K562 (cell line): ENCODE measurements at regions not wholly inside any gene's neighbourhood (a gene's known extent, or its start where the extent isn't known, plus 50 kb on each side); places are given as distances from the start of the nearest gene placed in this dataset.

Experiments used
- ATAC-seq: fragments of 200-7000 bp; cut with Tn5 transposase; 3 replicates; pipeline ENCODE4 v1.9.1; 2020; ENCODE audit warnings: moderate library complexity
- BruUV-seq: library from RNA; stranded (reverse); fragments of 400-500 nt; replicated peaks from 2 replicates; lab custom pipeline; 2021; lab: Mats Ljungman, UMichigan
- CTCF ChIA-PET: fragments of 300-600 bp; formaldehyde crosslinking; extraction: SDS; loops from one replicate; lab custom pipeline; 2021; ENCODE audit warnings: low intra/inter-chr PET ratio; lab: Yijun Ruan, JAX
- POLR2A ChIA-PET: fragments of 300-600, 350-650 bp; sonication (Branson Sonifier 250); formaldehyde crosslinking; extraction: SDS; loops from one replicate; lab custom pipeline; 2021; ENCODE audit warnings: antibody characterized with exemption, inconsistent platforms; lab: Yijun Ruan, JAX
- DNase-seq, 4 experiments: peaks; one replicate each; pipeline versions ENCODE4 v3.0.0 to v3.0.0-alpha.2; 2011 to 2018; ENCODE audit warnings: low spot score in 3 of 4, mixed read lengths in 3 of 4; ENCODE audit errors: extremely low read depth in 1 of 4
- FAIRE-seq: peaks from 2 replicates; lab custom pipeline; 2011; peaks lifted over from hg19 to GRCh38; lab: Jason Lieb, UNC
- H2AFZ ChIP-seq: 2 replicates; pipeline ENCODE4 v1.6.0; 2011; ENCODE audit warnings: low read depth, low read length, control low read depth, inconsistent platforms
- H3K27ac ChIP-seq: fragments of 200-600 bp; 3 replicates; pipeline ENCODE4 v1.8.0; 2011; ENCODE audit warnings: low read depth, mild to moderate bottlenecking, control low read depth, inconsistent platforms, low read length, moderate library complexity, mixed read lengths; ENCODE audit errors: extremely low read depth
- H3K27me3 ChIP-seq, 2 experiments: fragments of 300-600 bp in 1 of 2; 2 replicates in 1 of 2; 3 replicates in 1 of 2; pipeline versions ENCODE4 v1.6.0 to v1.8.0; 2011; ENCODE audit warnings: inconsistent platforms in 2 of 2, low read length in 2 of 2, mild to moderate bottlenecking in 1 of 2, mixed read lengths in 1 of 2, moderate library complexity in 1 of 2; ENCODE audit not compliant: control insufficient read depth in 2 of 2, insufficient read depth in 2 of 2
- H3K36me3 ChIP-seq: fragments of 300-600 bp; 3 replicates; pipeline ENCODE4 v1.8.0; 2011; ENCODE audit warnings: mild to moderate bottlenecking, low read length, inconsistent platforms; ENCODE audit not compliant: control insufficient read depth, insufficient read depth
- H3K4me1 ChIP-seq, 2 experiments: fragments of 200-600 bp in 1 of 2; replicated peaks in 1 of 2; 2 replicates in 1 of 2; 3 replicates in 1 of 2; pipeline versions ENCODE4 v1.5.1 to v1.8.0; 2011; ENCODE audit warnings: inconsistent platforms in 2 of 2, low read length in 2 of 2, mild to moderate bottlenecking in 1 of 2, mixed read lengths in 1 of 2, moderate library complexity in 1 of 2; ENCODE audit not compliant: control insufficient read depth in 2 of 2, insufficient read depth in 2 of 2
- H3K4me2 ChIP-seq: 2 replicates; pipeline ENCODE4 v1.6.1; 2011; ENCODE audit warnings: low read length, control low read depth, inconsistent platforms, mixed read lengths; ENCODE audit not compliant: insufficient read depth
- H3K4me3 ChIP-seq: fragments of 200-600 bp; sonication (generic), shearing (Covaris generic); 2 replicates; pipeline ENCODE4 v1.5.1; 2016; ENCODE audit warnings: control low read depth, inconsistent platforms
- H3K79me2 ChIP-seq: fragments of 200-600 bp; 3 replicates; pipeline ENCODE4 v1.8.0; 2011; ENCODE audit warnings: low read length, inconsistent platforms; ENCODE audit not compliant: control insufficient read depth, insufficient read depth
- H3K9ac ChIP-seq, 2 experiments: 2 replicates each; pipeline versions ENCODE4 v1.6.0 to v1.6.1; 2011; ENCODE audit warnings: low read depth in 2 of 2, low read length in 2 of 2, control low read depth in 1 of 2, inconsistent platforms in 1 of 2, mild to moderate bottlenecking in 1 of 2, mixed read lengths in 1 of 2; ENCODE audit not compliant: insufficient read depth in 1 of 2
- H3K9me1 ChIP-seq: one replicate; pipeline ENCODE4 v1.6.0; 2011; ENCODE audit warnings: inconsistent platforms, mild to moderate bottlenecking, low read length, moderate library complexity; ENCODE audit not compliant: control insufficient read depth, insufficient read depth
- H3K9me3 ChIP-seq: replicated peaks from 2 replicates; pipeline ENCODE4 v1.5.1; 2011; ENCODE audit warnings: low read depth, low read length, inconsistent platforms; ENCODE audit not compliant: control insufficient read depth, insufficient read depth
- H4K20me1 ChIP-seq: replicated peaks from 2 replicates; pipeline ENCODE4 v1.6.1; 2011; ENCODE audit warnings: low read length, inconsistent platforms, mixed read lengths; ENCODE audit not compliant: control insufficient read depth, insufficient read depth
- ARHGAP35 ChIP-seq: fragments of 450-650 bp; IDR thresholded peaks from 2 replicates; pipeline ENCODE4 v1.6.1; 2018; ENCODE audit not compliant: partially characterized antibody
- BCOR ChIP-seq: fragments of 450-650 bp; IDR thresholded peaks from 2 replicates; pipeline ENCODE4 v1.6.1; 2016
- MCM7 ChIP-seq, 2 experiments: fragments of 450-650 bp; IDR thresholded peaks; 2 replicates each; pipeline ENCODE4 v1.6.1; 2016 to 2018
- NR1H2 ChIP-seq: sonication (generic); formaldehyde crosslinking; IDR thresholded peaks from 2 replicates; pipeline ENCODE4 v1.4.0; 2020; ENCODE audit warnings: mild to moderate bottlenecking, missing genetic modification reagents
- SIX5 ChIP-seq, 2 experiments: IDR thresholded peaks; 2 replicates each; pipeline ENCODE4 v1.6.1; 2011; ENCODE audit warnings: low read length in 2 of 2, borderline replicate concordance in 1 of 2, low read depth in 1 of 2, mild to moderate bottlenecking in 1 of 2, moderate library complexity in 1 of 2; ENCODE audit not compliant: insufficient read depth in 1 of 2
- SMAD1 ChIP-seq: fragments of 150-350 bp; IDR thresholded peaks from 2 replicates; pipeline ENCODE4 v1.6.1; 2014; ENCODE audit warnings: low read length, low read depth; ENCODE audit not compliant: partially characterized antibody
- STAT5A ChIP-seq: IDR thresholded peaks from 2 replicates; pipeline ENCODE4 v1.6.1; 2012; ENCODE audit warnings: low read length, inconsistent platforms, borderline replicate concordance
- XRCC3 ChIP-seq: fragments of 450-650 bp; IDR thresholded peaks from 2 replicates; pipeline ENCODE4 v1.6.1; 2017; ENCODE audit warnings: mild to moderate bottlenecking, moderate library complexity
- ZFP1 ChIP-seq: fragments of 450-650 bp; formaldehyde crosslinking; IDR thresholded peaks from 2 replicates; pipeline ENCODE4 v1.4.0; 2020; ENCODE audit warnings: mild to moderate bottlenecking, mixed read lengths
- ZNF77 ChIP-seq: fragments of 250-450 bp; sonication (Bioruptor Pico); IDR thresholded peaks from 2 replicates; pipeline ENCODE4 v1.5.0; 2020
- WGBS: fragments of 100-300 bp; shearing (Covaris generic); methylation state at CpG from one replicate; pipeline ENCODE4 v1.1.6; 2016; ENCODE audit warnings: low coverage, mixed read lengths; ENCODE audit not compliant: insufficient coverage; ENCODE audit errors: missing lambda C conversion rate; 5-methylcytosine and 5-hydroxymethylcytosine counted together
- in situ Hi-C: fragments of 300-500 bp; cut with MboI; formaldehyde crosslinking; loops from 4 replicates; pipeline ENCODE4 v1.15.0; 2018; ENCODE audit warnings: inconsistent platforms, mixed read lengths
- intact Hi-C: fragments of 100-400 bp; cut with micrococcal nuclease; formaldehyde crosslinking; loops from 2 replicates; pipeline ENCODE4 v1.14.2; 2022
- TF ChIP-seq, protein P1 (sequence below): fragments of 450-650 bp; IDR thresholded peaks from 2 replicates; pipeline ENCODE4 v1.6.1; 2016; ENCODE audit warnings: missing biosample characterization, missing genetic modification characterization
- TF ChIP-seq, protein P2 (sequence below): fragments of 250-450 bp; sonication (Bioruptor Pico); IDR thresholded peaks from 2 replicates; pipeline ENCODE4 v1.5.0; 2021; ENCODE audit warnings: mild to moderate bottlenecking, moderate library complexity
- TF ChIP-seq, protein P3 (sequence below): sonication (generic); formaldehyde crosslinking; IDR thresholded peaks from 2 replicates; pipeline ENCODE4 v1.8.0; 2022; ENCODE audit warnings: missing genetic modification reagents, mild to moderate bottlenecking, borderline replicate concordance
- TF ChIP-seq, protein P4 (sequence below): fragments of 250-450 bp; sonication (Bioruptor Pico); IDR thresholded peaks from 2 replicates; pipeline ENCODE4 v1.5.0; 2021

DNA sequence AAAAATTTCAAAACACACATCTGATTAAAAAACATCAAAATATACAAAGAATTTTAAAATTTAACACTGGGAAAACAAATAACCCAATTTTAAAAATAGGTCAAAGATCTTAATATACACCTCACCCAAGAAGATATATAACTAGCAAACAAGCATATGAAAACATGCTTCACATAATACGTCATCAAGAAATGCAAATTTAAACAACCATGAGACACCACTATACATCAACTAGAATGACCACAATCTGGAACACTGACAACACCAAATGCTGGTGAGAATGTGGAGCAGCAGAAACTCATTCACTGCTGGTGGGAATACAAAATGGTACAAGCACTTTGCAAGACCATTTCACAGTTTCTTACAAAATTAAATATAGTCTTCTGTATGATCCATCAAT lies 498.4 kb downstream of the IPMK start:
- WGBS = 0% methylated on average over 1 of the region's 1 CpG
- FAIRE-seq (no peak), DNase-seq (no peak), ATAC-seq (no peak)
- Histone ChIP-seq H3K9ac (no peak overlapping the region), H4K20me1 (no peaks in the 10 kb centered on the region), H3K4me2 (no peak overlapping the region), H3K9me3 (no peaks in the 10 kb centered on the region), H2AFZ (no peak overlapping the region), H3K9me1 (no peaks in the 10 kb centered on the region), H3K27me3 (no peaks in the 10 kb centered on the region), H3K27ac (no peak overlapping the region), H3K79me2 (no peaks in the 10 kb centered on the region), H3K4me1 (no peaks in the 10 kb centered on the region), H3K4me3 (no peak overlapping the region), H3K36me3 (no peaks in the 10 kb centered on the region)
- ChIA-PET CTCF (no interaction called here), POLR2A (no interaction called here)
- intact Hi-C loops = no loop called here
- TF ChIP-seq, protein P1, sequence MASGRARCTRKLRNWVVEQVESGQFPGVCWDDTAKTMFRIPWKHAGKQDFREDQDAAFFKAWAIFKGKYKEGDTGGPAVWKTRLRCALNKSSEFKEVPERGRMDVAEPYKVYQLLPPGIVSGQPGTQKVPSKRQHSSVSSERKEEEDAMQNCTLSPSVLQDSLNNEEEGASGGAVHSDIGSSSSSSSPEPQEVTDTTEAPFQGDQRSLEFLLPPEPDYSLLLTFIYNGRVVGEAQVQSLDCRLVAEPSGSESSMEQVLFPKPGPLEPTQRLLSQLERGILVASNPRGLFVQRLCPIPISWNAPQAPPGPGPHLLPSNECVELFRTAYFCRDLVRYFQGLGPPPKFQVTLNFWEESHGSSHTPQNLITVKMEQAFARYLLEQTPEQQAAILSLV (tag) = no peak
- TF ChIP-seq NR1H2 (CRISPR knock-in tag) (no peak), SIX5 (IDR thresholded peaks at IDR 0.05; ENCODE audit: borderline replicate concordance in 1 of 2, insufficient read depth in 1 of 2, low read depth in 1 of 2, low read length in 2 of 2) (no peak), STAT5A (no peak), SMAD1 (no peak), ZFP1 (CRISPR knock-in tag) (no peak), ZNF77 (no peak), MCM7 (IDR thresholded peaks at IDR 0.05) (no peak), BCOR (no peak), ARHGAP35 (no peak), XRCC3 (no peak)
- TF ChIP-seq, protein P2, sequence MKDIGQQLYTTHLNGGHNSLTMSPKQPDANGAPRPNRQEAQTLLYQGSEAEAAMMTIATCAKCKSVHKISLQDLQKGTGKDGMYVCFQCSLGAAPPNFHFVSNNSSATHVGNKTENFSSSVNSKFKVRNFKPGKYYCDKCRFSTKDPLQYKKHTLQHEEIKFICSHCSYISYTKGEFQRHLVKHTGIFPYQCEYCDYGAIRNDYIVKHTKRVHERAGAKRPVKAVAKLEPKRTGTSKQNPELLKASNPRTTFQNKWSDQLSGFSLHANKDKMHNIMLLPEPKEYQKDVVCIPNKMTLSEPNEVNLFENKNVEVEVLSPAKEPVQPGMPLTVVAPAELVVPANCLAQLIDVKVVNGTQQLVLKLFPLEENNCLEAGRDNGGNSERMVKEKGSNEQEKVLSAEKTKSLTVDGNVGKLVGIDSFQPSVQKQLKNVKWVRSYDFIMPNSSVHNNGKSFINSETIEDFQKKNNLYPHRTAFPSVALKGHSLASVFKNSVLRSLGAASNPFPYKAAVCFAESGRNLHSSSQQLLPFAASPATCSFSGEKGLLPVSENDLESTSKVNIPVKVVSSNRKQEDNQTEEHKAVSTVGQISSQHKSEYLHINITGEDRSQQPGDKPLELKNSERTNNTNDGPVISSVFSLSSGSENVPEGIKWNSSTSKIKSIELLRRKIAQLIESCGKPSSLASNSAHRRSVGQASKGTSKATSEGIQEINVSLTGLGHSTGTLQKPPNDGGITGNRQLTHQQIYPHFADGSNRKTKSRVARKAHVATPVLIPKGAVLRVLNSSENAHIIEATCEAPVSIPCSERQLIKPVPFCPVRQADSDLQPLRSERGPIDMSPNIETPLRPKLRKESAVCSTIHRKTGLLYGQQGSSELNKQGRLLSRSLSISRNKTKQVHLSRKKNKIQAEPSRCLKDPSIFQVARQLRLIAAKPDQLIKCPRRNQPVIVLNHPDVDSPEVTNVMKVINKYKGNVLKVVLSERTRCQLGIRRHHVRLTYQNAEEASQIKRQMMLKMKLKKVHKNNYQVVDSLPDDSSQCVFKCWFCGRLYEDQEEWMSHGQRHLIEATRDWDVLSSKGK = no peak
- TF ChIP-seq, protein P3, sequence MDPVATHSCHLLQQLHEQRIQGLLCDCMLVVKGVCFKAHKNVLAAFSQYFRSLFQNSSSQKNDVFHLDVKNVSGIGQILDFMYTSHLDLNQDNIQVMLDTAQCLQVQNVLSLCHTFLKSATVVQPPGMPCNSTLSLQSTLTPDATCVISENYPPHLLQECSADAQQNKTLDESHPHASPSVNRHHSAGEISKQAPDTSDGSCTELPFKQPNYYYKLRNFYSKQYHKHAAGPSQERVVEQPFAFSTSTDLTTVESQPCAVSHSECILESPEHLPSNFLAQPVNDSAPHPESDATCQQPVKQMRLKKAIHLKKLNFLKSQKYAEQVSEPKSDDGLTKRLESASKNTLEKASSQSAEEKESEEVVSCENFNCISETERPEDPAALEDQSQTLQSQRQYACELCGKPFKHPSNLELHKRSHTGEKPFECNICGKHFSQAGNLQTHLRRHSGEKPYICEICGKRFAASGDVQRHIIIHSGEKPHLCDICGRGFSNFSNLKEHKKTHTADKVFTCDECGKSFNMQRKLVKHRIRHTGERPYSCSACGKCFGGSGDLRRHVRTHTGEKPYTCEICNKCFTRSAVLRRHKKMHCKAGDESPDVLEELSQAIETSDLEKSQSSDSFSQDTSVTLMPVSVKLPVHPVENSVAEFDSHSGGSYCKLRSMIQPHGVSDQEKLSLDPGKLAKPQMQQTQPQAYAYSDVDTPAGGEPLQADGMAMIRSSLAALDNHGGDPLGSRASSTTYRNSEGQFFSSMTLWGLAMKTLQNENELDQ (CRISPR knock-in tag) = no peak
- TF ChIP-seq, protein P4, sequence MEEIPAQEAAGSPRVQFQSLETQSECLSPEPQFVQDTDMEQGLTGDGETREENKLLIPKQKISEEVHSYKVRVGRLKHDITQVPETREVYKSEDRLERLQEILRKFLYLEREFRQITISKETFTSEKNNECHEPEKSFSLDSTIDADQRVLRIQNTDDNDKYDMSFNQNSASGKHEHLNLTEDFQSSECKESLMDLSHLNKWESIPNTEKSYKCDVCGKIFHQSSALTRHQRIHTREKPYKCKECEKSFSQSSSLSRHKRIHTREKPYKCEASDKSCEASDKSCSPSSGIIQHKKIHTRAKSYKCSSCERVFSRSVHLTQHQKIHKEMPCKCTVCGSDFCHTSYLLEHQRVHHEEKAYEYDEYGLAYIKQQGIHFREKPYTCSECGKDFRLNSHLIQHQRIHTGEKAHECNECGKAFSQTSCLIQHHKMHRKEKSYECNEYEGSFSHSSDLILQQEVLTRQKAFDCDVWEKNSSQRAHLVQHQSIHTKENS (CRISPR knock-in tag) = no peak
- BruUV-seq = no TSS peak
- in situ Hi-C loops = no loop called here
